Muscle layer of duodenum (tissue), 2 donors: ENCODE measurements at regions not wholly inside any gene's neighbourhood (a gene's known extent, or its start where the extent isn't known, plus 50 kb on each side); places are given as distances from the start of the nearest gene placed in this dataset.
"Not testable (repeated sequence)": the region's sequence is repeated elsewhere in the genome, so short reads cannot be mapped to it uniquely, and the experiment has no call there.

Source experiments
- H3K27ac ChIP-seq: one replicate; pipeline ENCODE4 v1.7.0; 2013; ENCODE audit warnings: mild to moderate bottlenecking, low read length
- H3K27me3 ChIP-seq: one replicate; pipeline ENCODE4 v1.7.0; 2013; ENCODE audit warnings: low read depth, mild to moderate bottlenecking, control low read depth, low read length
- H3K36me3 ChIP-seq, 2 donors: one replicate each; pipeline ENCODE4 v1.7.0; 2013; ENCODE audit warnings: low read length in 2 of 2, control low read depth in 1 of 2, mild to moderate bottlenecking in 1 of 2; ENCODE audit not compliant: insufficient read depth in 2 of 2, control insufficient read depth in 1 of 2
- H3K4me1 ChIP-seq, 2 donors: one replicate each; pipeline ENCODE4 v1.7.0; 2013; ENCODE audit warnings: low read length in 2 of 2, mild to moderate bottlenecking in 2 of 2, control low read depth in 1 of 2, moderate library complexity in 1 of 2; ENCODE audit not compliant: insufficient read depth in 2 of 2, control insufficient read depth in 1 of 2
- H3K4me3 ChIP-seq, 2 donors: one replicate each; pipeline ENCODE4 v1.7.0; 2013; ENCODE audit warnings: low read length in 2 of 2, low read depth in 1 of 2, mild to moderate bottlenecking in 1 of 2
- H3K9me3 ChIP-seq, 2 donors: one replicate each; pipeline ENCODE4 v1.7.0; 2013; ENCODE audit warnings: low read length in 2 of 2, control low read depth in 1 of 2, mild to moderate bottlenecking in 1 of 2; ENCODE audit not compliant: control insufficient read depth in 1 of 2
- donor health status: healthy.

GRCh38 chr15:20317132-20317531 lies 224.5 kb downstream of the GOLGA6L6 start:
- H3K27me3 ChIP-seq, H3K27ac ChIP-seq, H3K9me3 ChIP-seq, H3K36me3 ChIP-seq, H3K4me3 ChIP-seq, H3K4me1 ChIP-seq: not testable (repeated sequence)

- not testable (repeated sequence) for H3K36me3 ChIP-seq, H3K4me1 ChIP-seq, H3K27ac ChIP-seq, H3K9me3 ChIP-seq, H3K27me3 ChIP-seq, H3K4me3 ChIP-seq
These were observed 230.5 kb downstream of the GOLGA6L6 start for GRCh38 chr15:20311014-20311680.

DNA sequence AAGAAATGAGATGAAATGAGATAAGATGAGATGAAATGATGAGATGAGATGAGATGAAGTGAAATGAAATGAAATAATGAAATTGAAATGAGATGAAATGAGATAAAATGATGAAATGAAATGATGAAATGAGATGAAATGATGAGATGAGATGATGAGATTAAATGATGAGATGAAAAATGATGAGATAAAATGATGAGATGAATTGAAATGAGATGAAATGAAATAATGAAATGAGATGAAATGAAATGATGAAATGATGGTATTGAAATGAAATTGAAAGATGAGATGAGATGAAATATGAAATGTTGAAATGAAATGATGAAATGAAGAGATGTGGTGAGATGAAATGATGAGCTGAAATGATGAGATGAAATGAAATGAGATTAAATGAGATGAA lies 231.0 kb downstream of the GOLGA6L6 start:
- Histone ChIP-seq H3K36me3 (no peaks in the 10 kb centered on the region), H3K4me1 (no peaks in the 10 kb centered on the region), H3K4me3 (no peak overlapping the region), H3K27ac (no peak overlapping the region), H3K9me3 (peaks cover 0 to 2% of the 10 kb centered on the region in 2 donors), H3K27me3 (no peaks in the 10 kb centered on the region)

DNA sequence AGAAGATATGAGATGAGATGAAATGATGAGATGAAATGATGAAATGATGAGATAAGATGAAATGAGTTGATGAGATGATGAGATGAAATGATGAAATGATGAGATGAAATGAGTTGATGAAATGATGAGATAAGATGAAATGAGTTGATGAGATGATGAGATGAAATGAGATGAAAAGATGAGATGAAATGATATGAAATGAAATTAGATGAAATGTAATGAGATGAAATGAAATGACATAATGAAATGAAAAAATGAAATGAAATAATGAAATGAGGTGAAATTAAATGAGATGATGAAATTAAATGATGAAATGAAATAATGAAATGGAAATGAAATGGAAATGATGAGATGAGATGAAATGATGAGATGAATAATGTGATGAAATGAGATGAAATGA lies 231.6 kb downstream of the GOLGA6L6 start:
- H3K9me3 ChIP-seq, H3K27me3 ChIP-seq, H3K36me3 ChIP-seq, H3K4me3 ChIP-seq, H3K4me1 ChIP-seq, H3K27ac ChIP-seq: not testable (repeated sequence)

DNA sequence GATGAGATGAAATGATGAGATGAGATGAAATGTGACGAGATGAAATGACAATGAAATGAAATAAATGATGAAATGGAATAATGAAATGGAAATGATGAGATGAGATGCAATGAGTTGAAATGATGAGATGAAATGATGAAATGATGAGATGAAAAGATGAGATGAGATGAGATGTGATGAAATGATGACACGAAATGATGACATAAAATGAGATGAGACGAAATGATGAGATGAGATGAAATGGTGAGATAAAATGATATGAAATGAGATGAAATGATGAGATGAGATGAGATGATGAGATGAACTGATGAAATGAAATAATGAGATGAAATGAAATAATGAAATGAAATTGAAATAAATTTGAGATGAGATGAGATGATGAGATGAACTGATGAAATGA lies 232.2 kb downstream of the GOLGA6L6 start:
- H3K36me3 ChIP-seq, H3K4me1 ChIP-seq, H3K27ac ChIP-seq, H3K9me3 ChIP-seq, H3K27me3 ChIP-seq, H3K4me3 ChIP-seq: not testable (repeated sequence)

- not testable (repeated sequence) for H3K4me3 ChIP-seq, H3K36me3 ChIP-seq, H3K4me1 ChIP-seq, H3K27me3 ChIP-seq, H3K9me3 ChIP-seq, H3K27ac ChIP-seq
These were observed 233.4 kb downstream of the GOLGA6L6 start for GRCh38 chr15:20308027-20308690.

DNA sequence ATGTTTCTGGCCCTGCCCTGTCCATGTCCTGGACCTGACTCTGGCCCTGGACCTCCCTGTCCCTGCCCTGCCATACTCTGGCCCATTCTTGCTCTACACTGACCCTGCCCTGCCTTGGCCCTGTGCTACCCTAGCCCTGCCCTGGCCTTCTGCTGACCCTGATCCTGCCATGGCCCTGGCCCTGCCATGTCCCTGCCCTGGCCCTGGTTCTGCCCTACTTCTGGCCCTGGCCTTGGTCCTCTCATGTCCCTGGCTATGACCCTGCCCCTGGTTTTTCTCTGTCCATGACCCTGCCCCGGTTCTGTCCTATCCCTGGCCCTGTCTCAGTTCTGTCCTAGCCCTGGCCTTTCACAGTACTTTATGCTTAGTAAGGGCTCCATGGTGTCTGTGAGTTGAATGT lies 234.5 kb downstream of the GOLGA6L6 start:
- H3K36me3 ChIP-seq, H3K27me3 ChIP-seq, H3K9me3 ChIP-seq, H3K27ac ChIP-seq, H3K4me3 ChIP-seq, H3K4me1 ChIP-seq: not testable (repeated sequence)

DNA sequence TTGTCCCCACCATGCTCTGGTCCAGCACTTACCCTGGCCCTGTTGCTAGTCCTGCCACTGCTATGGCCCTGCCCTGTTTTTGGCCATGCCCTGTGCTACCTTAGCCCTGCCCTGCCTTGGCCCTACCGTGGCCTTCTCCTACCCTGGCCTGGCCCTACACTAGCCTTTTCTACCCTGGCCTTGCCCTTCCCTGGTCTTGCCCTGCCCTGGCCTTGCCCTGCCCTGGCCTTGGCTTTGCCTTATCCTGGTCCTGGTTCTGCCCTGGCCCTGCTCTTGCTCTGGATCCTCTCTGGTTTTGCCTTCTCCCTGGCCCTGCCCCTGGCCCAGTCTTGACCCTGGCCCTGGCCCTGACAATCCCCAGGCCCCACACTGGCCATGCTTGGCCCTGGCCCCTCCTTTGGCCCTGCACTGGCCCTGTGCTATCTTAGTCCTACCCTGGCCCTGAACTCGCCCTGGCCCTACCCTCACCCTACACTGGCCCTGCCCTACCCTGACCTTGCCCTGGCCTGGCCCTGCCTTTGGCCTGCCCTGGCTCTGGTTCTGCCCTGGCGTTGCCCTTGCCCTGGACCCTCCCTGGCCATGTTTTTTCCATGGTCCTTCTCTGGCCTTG lies 235.0 kb downstream of the GOLGA6L6 start:
- H3K9me3 ChIP-seq, H3K27me3 ChIP-seq: not testable (repeated sequence)

DNA sequence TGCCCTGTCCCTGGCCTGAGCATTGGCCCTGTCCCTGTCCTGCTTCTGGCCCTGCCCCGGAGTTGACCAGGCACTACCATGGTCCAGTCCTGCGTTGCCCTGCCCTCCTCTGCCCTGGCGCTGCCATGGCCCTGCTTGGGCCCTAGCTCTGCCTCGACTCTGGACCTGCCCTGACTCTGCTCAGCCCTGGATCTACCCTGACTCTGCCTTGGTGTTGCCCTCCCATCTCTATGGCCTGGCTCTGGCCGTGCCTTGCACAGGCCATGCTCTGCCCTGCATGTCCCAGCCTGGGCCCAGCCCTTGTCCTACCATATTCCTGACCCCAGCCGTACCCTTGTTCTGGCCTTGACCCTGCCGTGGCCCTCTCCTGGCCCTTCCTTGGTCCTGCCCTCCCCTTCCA lies 235.7 kb downstream of the GOLGA6L6 start:
- H3K4me3 ChIP-seq, H3K9me3 ChIP-seq: not testable (repeated sequence)

More for the DNA sequence above, 235.0 kb downstream of the GOLGA6L6 start:
- not testable (repeated sequence) for H3K4me3 ChIP-seq, H3K4me1 ChIP-seq, H3K36me3 ChIP-seq, H3K27ac ChIP-seq

DNA sequence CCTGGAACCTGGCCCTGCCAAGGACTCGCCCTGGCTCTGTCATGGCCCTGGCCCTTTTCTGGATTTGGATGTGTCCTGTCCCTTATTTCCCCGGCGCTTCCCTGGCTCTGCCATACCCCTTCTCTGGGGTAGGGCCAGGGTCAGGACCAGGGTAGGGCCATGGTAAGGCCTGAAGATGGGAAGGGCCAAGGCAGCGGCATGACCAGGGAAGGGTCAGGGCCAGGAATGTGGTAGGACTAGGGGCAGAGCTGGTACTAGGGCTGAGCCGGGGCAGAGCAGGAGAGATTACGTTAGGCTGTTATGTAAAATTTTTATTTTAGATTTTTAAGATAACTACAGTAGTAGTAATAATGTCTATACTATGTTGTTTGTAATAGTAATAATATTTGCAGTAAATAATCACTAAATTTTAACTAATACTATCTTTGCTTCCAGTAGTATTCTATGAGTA lies 236.6 kb downstream of the GOLGA6L6 start:
- H3K27me3 ChIP-seq, H3K9me3 ChIP-seq, H3K4me1 ChIP-seq, H3K4me3 ChIP-seq, H3K36me3 ChIP-seq, H3K27ac ChIP-seq: not testable (repeated sequence)

More for the DNA sequence above, 235.7 kb downstream of the GOLGA6L6 start:
- H3K27me3 ChIP-seq, H3K4me1 ChIP-seq, H3K27ac ChIP-seq, H3K36me3 ChIP-seq: not testable (repeated sequence)

DNA sequence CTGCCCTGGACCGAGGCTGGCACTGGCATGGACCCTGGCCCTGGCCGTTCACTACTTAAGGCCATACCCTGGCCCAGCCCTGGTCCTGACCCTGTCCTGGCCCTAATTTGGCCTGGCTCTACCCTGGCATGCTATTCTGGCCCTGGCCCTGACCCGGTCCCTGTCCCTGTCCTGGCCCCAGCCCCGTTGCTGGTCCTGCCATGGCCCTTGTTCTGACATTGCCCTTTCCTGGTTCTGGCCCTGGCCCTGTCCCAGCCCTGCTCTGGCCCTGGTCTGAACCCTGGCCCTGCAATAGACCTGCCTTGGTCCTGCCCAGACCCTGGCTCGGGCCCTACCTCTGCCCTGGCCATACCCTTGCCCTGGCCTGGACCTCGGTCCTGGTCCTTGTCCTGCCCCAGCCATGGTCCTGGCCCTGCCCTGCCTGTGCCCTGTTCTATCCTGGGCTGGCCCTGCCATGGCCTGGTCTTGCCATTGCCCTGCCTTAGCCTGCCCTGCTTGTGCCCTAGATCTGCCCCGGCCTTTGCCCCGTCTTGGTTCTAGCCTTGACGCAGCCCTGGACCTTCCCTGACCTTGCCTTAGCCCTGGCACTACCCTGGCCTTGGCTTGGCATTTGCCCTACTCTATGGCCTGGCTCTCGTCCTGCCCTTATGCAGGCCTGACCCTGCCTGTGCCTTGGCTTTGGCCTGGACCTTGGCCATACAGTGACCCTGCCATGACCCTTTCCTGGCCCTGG lies 237.2 kb downstream of the GOLGA6L6 start:
- H3K36me3 ChIP-seq, H3K4me3 ChIP-seq, H3K27me3 ChIP-seq, H3K4me1 ChIP-seq, H3K27ac ChIP-seq, H3K9me3 ChIP-seq: not testable (repeated sequence)
